ENCODE measurements at regions not wholly inside any gene's neighbourhood (a gene's known extent, or its start where the extent isn't known, plus 50 kb on each side); places are given as distances from the start of the nearest gene placed in this dataset.

GRCh38 chr2:180473456-180473855, 466.4 kb upstream of the CWC22 start:
- DNase-seq (ENCODE audit: low read depth in 2 of 2): no peak

- DNase-seq (ENCODE audit: low read depth in 2 of 2): no peak
Measured at GRCh38 chr2:180472133-180472532, 465.0 kb upstream of the CWC22 start.

GRCh38 chr2:180463608-180464007, 456.5 kb upstream of the CWC22 start:
- no peak for DNase-seq (ENCODE audit: low read depth in 2 of 2)

- no peak for DNase-seq (ENCODE audit: low read depth in 2 of 2)
Measured at GRCh38 chr2:180461761-180462160, 454.7 kb upstream of the CWC22 start.

GRCh38 chr2:180456801-180457200, 449.7 kb upstream of the CWC22 start:
- no peak for DNase-seq (ENCODE audit: low read depth in 2 of 2)

DNA sequence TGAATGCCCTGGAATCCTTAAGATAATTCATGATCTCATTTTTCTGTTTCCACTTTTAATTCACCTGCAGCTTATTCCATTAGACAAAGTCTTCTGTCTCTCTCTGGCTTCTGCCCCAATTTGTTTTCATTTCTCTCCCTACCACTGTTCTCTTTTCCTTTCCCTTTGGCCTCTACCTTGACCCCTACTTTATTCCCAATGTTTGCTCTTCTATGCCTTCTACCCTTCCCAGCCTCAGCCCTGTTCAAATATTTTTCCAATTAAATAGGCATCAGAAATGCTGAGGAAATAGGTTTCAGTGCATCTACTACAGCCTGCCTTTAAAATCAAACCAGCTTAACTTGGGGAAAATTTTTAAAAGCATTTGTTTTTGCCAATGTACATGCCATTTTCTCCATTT, 443.7 kb upstream of the CWC22 start:
- DNase-seq (ENCODE audit: low read depth in 2 of 2): no peak

- DNase-seq (ENCODE audit: low read depth in 2 of 2): no peak
Measured at GRCh38 chr2:180449171-180449915, 442.2 kb upstream of the CWC22 start.

DNA sequence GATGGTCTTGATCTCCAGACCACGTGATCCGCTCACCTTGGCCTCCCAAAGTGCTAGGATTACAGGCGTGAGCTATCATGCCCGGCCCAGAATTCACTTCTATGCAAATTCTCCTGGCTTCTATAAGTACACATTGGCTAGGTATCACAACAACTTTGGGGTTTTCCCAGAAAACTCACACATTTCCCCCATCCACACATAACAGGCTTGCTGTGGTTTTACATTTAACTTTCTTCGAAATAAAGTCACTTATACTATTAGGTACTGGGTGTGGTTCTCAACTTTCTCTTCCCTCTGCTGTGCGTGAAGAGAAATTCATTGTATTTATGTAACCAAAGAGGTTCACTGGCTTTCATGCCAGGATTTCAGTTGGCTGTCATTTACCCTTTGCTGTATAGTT, 439.4 kb upstream of the CWC22 start:
- no peak for DNase-seq (ENCODE audit: low read depth in 2 of 2)

GRCh38 chr2:180443888-180444287, 436.8 kb upstream of the CWC22 start:
- no peak for DNase-seq (ENCODE audit: low read depth in 2 of 2)

GRCh38 chr2:180442860-180443644, 436.0 kb upstream of the CWC22 start:
- no peak for DNase-seq (ENCODE audit: low read depth in 2 of 2)

DNA sequence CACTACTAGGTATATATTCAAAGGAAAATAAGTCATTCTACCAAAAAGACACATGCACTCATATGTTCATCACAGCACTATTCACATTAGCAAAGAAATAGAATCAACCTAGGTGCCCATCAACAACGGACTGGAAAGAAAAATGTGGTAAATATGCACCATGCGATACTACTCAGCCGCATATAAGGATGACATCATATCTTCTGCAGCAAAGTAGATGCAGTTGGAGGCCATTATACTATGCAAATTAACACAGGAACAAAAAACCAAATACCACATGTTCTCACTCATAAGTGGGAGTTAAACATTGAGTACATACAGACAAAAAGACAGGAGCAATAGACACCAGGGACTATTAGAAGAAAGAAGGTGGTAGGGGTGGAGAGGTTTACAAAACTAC, 412.1 kb upstream of the CWC22 start:
- DNase-seq (ENCODE audit: low read depth in 2 of 2): no peak

DNA sequence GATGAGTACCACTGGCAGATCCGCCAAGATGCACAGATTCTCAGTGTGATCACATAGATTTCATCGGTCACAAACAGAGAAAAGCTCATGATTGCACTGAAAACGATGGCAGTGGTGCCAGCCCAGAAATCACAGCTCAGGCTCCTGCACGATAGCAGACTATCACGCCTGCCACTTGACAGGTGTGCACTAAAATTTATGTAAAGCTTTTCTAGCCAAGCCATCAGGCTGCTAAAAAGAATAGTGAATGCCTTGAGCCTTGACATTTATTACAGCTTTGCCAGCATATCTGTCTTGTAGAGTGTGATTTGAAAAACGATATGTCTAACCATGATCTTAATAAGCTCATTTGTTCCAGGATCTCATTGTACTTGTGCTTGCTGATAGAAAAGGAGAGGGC, 409.5 kb upstream of the CWC22 start:
- DNase-seq (ENCODE audit: low read depth in 2 of 2): no peak

DNA sequence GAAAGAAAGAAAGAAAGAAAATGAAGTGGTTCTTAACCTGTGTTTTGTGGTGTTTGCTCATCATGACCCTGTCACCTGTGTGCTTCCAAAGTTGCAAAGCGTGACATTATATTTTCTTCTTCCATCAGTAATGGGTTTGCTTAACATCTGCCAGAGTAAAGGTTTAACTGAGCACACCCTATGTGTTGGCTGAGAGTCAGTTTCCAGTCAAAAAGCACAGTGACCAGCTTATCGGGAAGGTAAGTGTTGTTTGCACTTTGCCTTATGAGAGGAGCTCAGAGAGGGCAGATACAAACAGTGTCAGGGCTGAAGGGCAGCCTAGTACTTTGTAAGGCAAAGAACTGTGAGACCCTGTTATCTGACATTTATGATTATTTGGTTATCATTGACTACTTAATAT, 406.2 kb upstream of the CWC22 start:
- no peak for DNase-seq (ENCODE audit: low read depth in 2 of 2)

GRCh38 chr2:180412219-180412618, 405.1 kb upstream of the CWC22 start:
- DNase-seq (ENCODE audit: low read depth in 2 of 2): no peak

- no peak for DNase-seq (ENCODE audit: low read depth in 2 of 2)
Measured at GRCh38 chr2:180411661-180412060, 404.6 kb upstream of the CWC22 start.

GRCh38 chr2:180406687-180407086, 399.6 kb upstream of the CWC22 start:
- no peak for DNase-seq (ENCODE audit: low read depth in 2 of 2)

- no peak for DNase-seq (ENCODE audit: low read depth in 2 of 2)
Measured at GRCh38 chr2:180405520-180405919, 398.4 kb upstream of the CWC22 start.

GRCh38 chr2:180394305-180394704, 387.2 kb upstream of the CWC22 start:
- no peak for DNase-seq (ENCODE audit: low read depth in 2 of 2)

- DNase-seq (ENCODE audit: low read depth in 2 of 2): no peak
Measured at GRCh38 chr2:180385601-180386201, 378.6 kb upstream of the CWC22 start.

GRCh38 chr2:180376066-180376465, 369.0 kb upstream of the CWC22 start:
- no peak for DNase-seq (ENCODE audit: low read depth in 2 of 2)

DNA sequence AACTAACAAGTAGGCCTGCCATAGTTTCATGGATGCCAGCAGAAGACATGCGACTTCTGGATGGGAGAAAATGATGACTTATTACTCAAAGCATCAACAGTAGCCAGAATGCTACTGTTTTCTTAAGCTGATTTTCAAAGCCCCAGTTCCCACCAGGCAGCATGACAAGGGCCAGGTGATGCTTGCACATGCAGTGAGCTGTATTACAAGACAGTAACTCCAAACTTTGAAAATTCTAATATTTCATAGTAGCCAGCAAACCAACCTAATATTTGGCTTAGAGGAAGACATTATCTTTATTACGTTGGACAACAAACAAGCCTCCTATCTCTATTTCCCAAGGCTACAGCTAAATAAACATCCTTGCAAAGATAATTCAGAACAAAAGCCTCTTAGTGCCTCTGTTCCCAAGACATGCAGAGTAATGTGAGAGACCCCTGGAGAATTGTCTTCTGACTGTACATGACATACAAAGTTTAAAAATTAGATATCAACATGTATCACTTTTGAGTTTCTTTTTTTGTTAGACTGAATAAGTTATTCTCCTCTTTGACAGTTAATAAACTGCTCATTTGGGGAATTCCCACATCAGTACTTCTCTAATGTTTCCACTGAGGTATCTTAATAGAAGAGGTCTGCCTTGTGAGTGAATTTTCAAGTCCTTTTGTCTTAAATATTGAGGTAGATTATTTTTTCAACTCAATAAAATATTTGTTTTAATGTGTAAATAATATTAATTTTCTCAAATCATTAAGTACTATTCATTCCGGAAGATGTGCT, 367.6 kb upstream of the CWC22 start:
- no peak for DNase-seq (ENCODE audit: low read depth in 2 of 2)

DNA sequence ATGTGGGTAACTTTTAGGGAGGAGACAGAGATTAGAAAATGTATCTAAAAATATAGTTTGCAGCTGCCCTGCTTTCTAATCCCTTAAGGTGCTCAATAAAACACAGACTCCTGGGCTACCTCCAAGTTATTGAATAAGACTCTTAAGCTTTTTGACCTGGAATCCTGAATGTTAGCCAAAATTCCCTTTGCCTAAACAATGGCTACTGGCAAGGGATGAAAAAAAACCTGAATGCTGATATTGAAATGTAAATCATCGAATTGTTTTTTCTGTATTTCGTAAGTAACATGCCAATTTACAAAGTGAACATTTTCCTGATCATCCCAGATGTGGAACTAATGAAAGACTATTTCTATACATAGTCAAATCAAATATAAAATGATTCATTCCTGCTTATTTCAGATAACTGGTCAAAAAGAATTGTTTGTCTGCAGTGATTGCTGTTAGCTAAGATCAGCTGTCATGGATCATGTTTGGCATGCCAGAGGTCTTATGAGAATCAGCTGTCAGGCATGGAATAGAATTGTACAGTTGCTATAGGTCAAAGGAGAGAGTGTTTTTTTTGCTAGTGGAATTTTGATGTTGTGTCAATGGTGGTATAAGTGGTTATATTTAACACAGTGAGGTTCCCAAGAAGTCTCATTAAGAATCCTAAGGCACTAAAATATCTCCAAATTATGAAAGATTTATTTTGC, 363.6 kb upstream of the CWC22 start:
- no peak for DNase-seq (ENCODE audit: low read depth in 2 of 2)
